H1 (cell line): ENCODE measurements at regions not wholly inside any gene's neighbourhood (a gene's known extent, or its start where the extent isn't known, plus 50 kb on each side); places are given as distances from the start of the nearest gene placed in this dataset.
"Not testable (repeated sequence)": the region's sequence is repeated elsewhere in the genome, so short reads cannot be mapped to it uniquely, and the experiment has no call there.

Experiments used
- CTCF ChIA-PET: fragments of 300-600 bp; sonication (Branson Sonifier 250); formaldehyde crosslinking; loops from one replicate; lab custom pipeline; 2021; ENCODE audit not compliant: partially characterized antibody; lab: Charles Lee
- POLR2A ChIA-PET: fragments of 300-600 bp; sonication (Branson Sonifier 250); formaldehyde crosslinking; loops from one replicate; lab custom pipeline; 2021; ENCODE audit warnings: inconsistent platforms; ENCODE audit not compliant: partially characterized antibody; lab: Charles Lee
- DNase-seq, 2 experiments: peaks; one replicate each; pipeline versions ENCODE4 v3.0.0 to v3.0.0-alpha.2; 2010 to 2022; ENCODE audit warnings: low spot score in 2 of 2, low read depth in 1 of 2, mixed read lengths in 1 of 2
- FAIRE-seq: peaks from 2 replicates; lab custom pipeline; 2011; peaks lifted over from hg19 to GRCh38; lab: Jason Lieb, UNC
- H2AFZ ChIP-seq: 2 replicates; pipeline ENCODE4 v1.8.1; 2012; ENCODE audit warnings: low read length, inconsistent platforms
- H2AK5ac ChIP-seq: 2 replicates; pipeline ENCODE4 v1.6.1; 2013; ENCODE audit warnings: low read depth, low read length
- H2BK120ac ChIP-seq: replicated peaks from 2 replicates; pipeline ENCODE3; 2013; ENCODE audit warnings: low read depth, low read length, inconsistent platforms
- H2BK12ac ChIP-seq: 2 replicates; pipeline ENCODE4 v1.6.1; 2013; ENCODE audit warnings: low read depth, low read length
- H2BK15ac ChIP-seq: 2 replicates; pipeline ENCODE4 v1.6.1; 2013; ENCODE audit warnings: low read length
- H2BK20ac ChIP-seq: 2 replicates; pipeline ENCODE4 v1.6.1; 2013; ENCODE audit warnings: low read length
- H2BK5ac ChIP-seq: 2 replicates; pipeline ENCODE4 v1.6.1; 2013; ENCODE audit warnings: low read depth, low read length
- H3K14ac ChIP-seq: 2 replicates; pipeline ENCODE4 v1.6.1; 2013; ENCODE audit warnings: inconsistent platforms; ENCODE audit not compliant: insufficient read length
- H3K18ac ChIP-seq: 2 replicates; pipeline ENCODE4 v1.6.1; 2013; ENCODE audit warnings: low read length; ENCODE audit errors: extremely low read depth
- H3K23ac ChIP-seq: 2 replicates; pipeline ENCODE4 v1.6.1; 2013; ENCODE audit warnings: inconsistent platforms; ENCODE audit not compliant: insufficient read length
- H3K23me2 ChIP-seq: 2 replicates; pipeline ENCODE4 v1.6.1; 2013; ENCODE audit warnings: low read depth, low read length
- H3K27ac ChIP-seq: 2 replicates; pipeline ENCODE4 v1.6.1; 2011; ENCODE audit warnings: low read depth, low read length, inconsistent platforms
- H3K27me3 ChIP-seq, 4 experiments: replicated peaks in 1 of 4; 1 replicate in 1 of 4; 2 replicates in 3 of 4; pipeline versions ENCODE4 v1.6.1 to v1.8.1; 2011 to 2013; ENCODE audit warnings: low read length in 3 of 4, mild to moderate bottlenecking in 3 of 4, inconsistent platforms in 2 of 4, mixed read lengths in 2 of 4, moderate library complexity in 1 of 4; ENCODE audit not compliant: control insufficient read depth in 3 of 4, insufficient read depth in 3 of 4; ENCODE audit errors: extremely low read depth in 1 of 4
- H3K36me3 ChIP-seq, 4 experiments: 2 replicates each; pipeline versions ENCODE4 v1.6.1 to v1.8.1; 2011 to 2013; ENCODE audit warnings: mild to moderate bottlenecking in 4 of 4, low read length in 3 of 4, moderate library complexity in 2 of 4, control low read depth in 1 of 4, inconsistent platforms in 1 of 4; ENCODE audit not compliant: insufficient read depth in 4 of 4, control insufficient read depth in 2 of 4
- H3K4ac ChIP-seq: replicated peaks from 2 replicates; pipeline ENCODE3; 2013; ENCODE audit warnings: low read length, low read depth, mixed read lengths, inconsistent platforms; ENCODE audit not compliant: insufficient read length
- H3K4me1 ChIP-seq, 4 experiments: replicated peaks in 1 of 4; 1 replicate in 1 of 4; 2 replicates in 3 of 4; pipeline versions ENCODE4 v1.6.1 to v1.8.1; 2011 to 2013; ENCODE audit warnings: low read length in 3 of 4, inconsistent platforms in 2 of 4, mixed read lengths in 1 of 4; ENCODE audit not compliant: insufficient read depth in 4 of 4, control insufficient read depth in 3 of 4
- H3K4me2 ChIP-seq, 2 experiments: 2 replicates each; pipeline versions ENCODE4 v1.6.1 to v1.8.1; 2011 to 2013; ENCODE audit warnings: low read depth in 2 of 2, low read length in 2 of 2, control low read depth in 1 of 2, inconsistent platforms in 1 of 2, mild to moderate bottlenecking in 1 of 2; ENCODE audit not compliant: insufficient read depth in 1 of 2
- H3K4me3 ChIP-seq, 4 experiments: fragments of 200-600, 300-600 bp in 1 of 4; sonication (generic), shearing (Covaris generic), sonication (Bioruptor Twin) in 1 of 4; 2 replicates each; pipeline versions ENCODE4 v1.5.1 to v1.8.1; 2011 to 2016; ENCODE audit warnings: low read length in 4 of 4, low read depth in 3 of 4, control low read depth in 2 of 4, inconsistent platforms in 2 of 4, mild to moderate bottlenecking in 2 of 4, mixed read lengths in 1 of 4, moderate library complexity in 1 of 4; ENCODE audit not compliant: insufficient read depth in 2 of 4; ENCODE audit errors: extremely low read depth in 1 of 4
- H3K56ac ChIP-seq: replicated peaks from 2 replicates; pipeline ENCODE3; 2013; ENCODE audit warnings: low read depth, mild to moderate bottlenecking, mixed read lengths, low read length, inconsistent platforms; ENCODE audit not compliant: insufficient read length
- H3K79me1 ChIP-seq: 2 replicates; pipeline ENCODE4 v1.6.1; 2013; ENCODE audit warnings: low read depth, low read length, control low read depth
- H3K79me2 ChIP-seq, 2 experiments: 2 replicates each; pipeline versions ENCODE4 v1.6.1 to v1.8.1; 2012 to 2013; ENCODE audit warnings: low read length in 2 of 2, mild to moderate bottlenecking in 2 of 2, inconsistent platforms in 1 of 2; ENCODE audit not compliant: insufficient read depth in 2 of 2, control insufficient read depth in 1 of 2
- H3K9ac ChIP-seq, 4 experiments: replicated peaks in 1 of 4; 1 replicate in 1 of 4; 2 replicates in 3 of 4; pipeline versions ENCODE4 v1.6.1 to v1.8.1; 2011 to 2013; ENCODE audit warnings: low read depth in 3 of 4, low read length in 3 of 4, control low read depth in 2 of 4, mild to moderate bottlenecking in 2 of 4, moderate library complexity in 2 of 4, inconsistent platforms in 1 of 4; ENCODE audit errors: extremely low read depth in 1 of 4
- H3K9me3 ChIP-seq, 2 experiments: 2 replicates each; pipeline versions ENCODE4 v1.6.1 to v1.8.1; 2012 to 2013; ENCODE audit warnings: mild to moderate bottlenecking in 2 of 2, moderate library complexity in 2 of 2, control low read depth in 1 of 2, inconsistent platforms in 1 of 2, low read depth in 1 of 2, low read length in 1 of 2, mixed read lengths in 1 of 2; ENCODE audit not compliant: insufficient read depth in 2 of 2
- H4K20me1 ChIP-seq, 2 experiments: replicated peaks in 1 of 2; 2 replicates each; pipeline versions ENCODE3 to v1.8.1; 2011 to 2013; ENCODE audit warnings: inconsistent platforms in 2 of 2, low read length in 2 of 2, mild to moderate bottlenecking in 1 of 2; ENCODE audit not compliant: insufficient read depth in 2 of 2, control insufficient read depth in 1 of 2
- H4K5ac ChIP-seq: 2 replicates; pipeline ENCODE4 v1.6.1; 2013; ENCODE audit warnings: low read length, low read depth, mixed read lengths, inconsistent platforms; ENCODE audit not compliant: insufficient read length
- H4K8ac ChIP-seq: 2 replicates; pipeline ENCODE4 v1.8.0; 2013; ENCODE audit warnings: mild to moderate bottlenecking, moderate library complexity, low read length, inconsistent platforms; ENCODE audit not compliant: insufficient read depth; ENCODE audit errors: extremely low read depth
- H4K91ac ChIP-seq: replicated peaks from 2 replicates; pipeline ENCODE3; 2013; ENCODE audit warnings: low read length, mixed read lengths, inconsistent platforms; ENCODE audit not compliant: insufficient read length
- TBP ChIP-seq: IDR thresholded peaks from 2 replicates; pipeline ENCODE4 v1.6.1; 2011; ENCODE audit warnings: low read depth, low read length, improper control_type of control experiment
- YY1 ChIP-seq: IDR thresholded peaks from 2 replicates; pipeline ENCODE4 v1.6.1; 2011; ENCODE audit warnings: low read depth, mild to moderate bottlenecking, low read length
- WGBS, 2 experiments: shearing (Covaris generic) in 1 of 2; methylation state at CpG; one replicate each; pipeline versions ENCODE4 v1.1.6 to v1.1.7; 2013 to 2015; ENCODE audit warnings: low lambda C conversion rate in 2 of 2, mixed read lengths in 2 of 2, inconsistent platforms in 1 of 2, low coverage in 1 of 2, missing lambda C conversion rate in 1 of 2; ENCODE audit not compliant: insufficient replicate concordance in 2 of 2, insufficient coverage in 1 of 2, insufficient read length in 1 of 2; ENCODE audit errors: extremely low coverage in 1 of 2, missing lambda C conversion rate in 1 of 2; 5-methylcytosine and 5-hydroxymethylcytosine counted together

GRCh38 chr2:107146181-107146580 is 260.2 kb upstream of the ST6GAL2 start (continued):
- TF ChIP-seq TBP (no peak), YY1 (no peak)

- POLR2A ChIA-PET, FAIRE-seq: not testable (repeated sequence)
Observed at GRCh38 chr2:107146645-107147044, 260.7 kb upstream of the ST6GAL2 start.

More at GRCh38 chr2:107146645-107147044, 260.7 kb upstream of the ST6GAL2 start:
- DNase-seq, H3K27me3 ChIP-seq, H3K79me2 ChIP-seq, H4K91ac ChIP-seq, H3K4me2 ChIP-seq, H3K9me3 ChIP-seq, H3K9ac ChIP-seq, H3K56ac ChIP-seq, H4K8ac ChIP-seq, H2BK12ac ChIP-seq, H3K79me1 ChIP-seq, H3K23me2 ChIP-seq, CTCF ChIA-PET, H3K14ac ChIP-seq, H2BK20ac ChIP-seq, H2BK120ac ChIP-seq, H3K4me3 ChIP-seq, H2BK5ac ChIP-seq, H2AFZ ChIP-seq, H3K36me3 ChIP-seq, H3K4me1 ChIP-seq, H3K23ac ChIP-seq, H2BK15ac ChIP-seq, H3K27ac ChIP-seq, H4K20me1 ChIP-seq, H3K4ac ChIP-seq, H2AK5ac ChIP-seq, H3K18ac ChIP-seq, H4K5ac ChIP-seq: not testable (repeated sequence)
- WGBS, 2 experiments = 94% methylated on average over 5 of the region's 5 CpGs; no CpG with 5 or more reads in 1 of the 2 experiments
